ENCODE measurements at regions not wholly inside any gene's neighbourhood (a gene's known extent, or its start where the extent isn't known, plus 50 kb on each side); places are given as distances from the start of the nearest gene placed in this dataset.

DNA sequence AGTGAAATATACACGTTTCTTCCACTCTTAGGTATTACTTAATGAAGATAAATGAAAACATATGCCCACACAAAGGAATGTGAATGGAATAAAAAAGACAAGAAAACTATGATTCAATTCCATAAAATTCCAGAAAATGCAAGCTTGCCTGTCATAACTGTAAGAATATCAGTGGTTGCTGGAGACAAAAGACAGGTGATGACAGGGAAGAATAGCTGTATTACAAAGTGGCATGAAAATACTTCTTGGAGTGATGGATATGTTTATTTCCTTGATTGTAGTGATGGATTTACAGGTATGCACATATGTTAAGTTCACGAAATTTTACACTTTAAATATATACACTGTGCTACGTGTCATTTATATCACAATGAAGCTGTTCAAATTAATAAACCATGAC, 553.3 kb downstream of the HTR1A start:
- TF ChIP-seq, protein P1, sequence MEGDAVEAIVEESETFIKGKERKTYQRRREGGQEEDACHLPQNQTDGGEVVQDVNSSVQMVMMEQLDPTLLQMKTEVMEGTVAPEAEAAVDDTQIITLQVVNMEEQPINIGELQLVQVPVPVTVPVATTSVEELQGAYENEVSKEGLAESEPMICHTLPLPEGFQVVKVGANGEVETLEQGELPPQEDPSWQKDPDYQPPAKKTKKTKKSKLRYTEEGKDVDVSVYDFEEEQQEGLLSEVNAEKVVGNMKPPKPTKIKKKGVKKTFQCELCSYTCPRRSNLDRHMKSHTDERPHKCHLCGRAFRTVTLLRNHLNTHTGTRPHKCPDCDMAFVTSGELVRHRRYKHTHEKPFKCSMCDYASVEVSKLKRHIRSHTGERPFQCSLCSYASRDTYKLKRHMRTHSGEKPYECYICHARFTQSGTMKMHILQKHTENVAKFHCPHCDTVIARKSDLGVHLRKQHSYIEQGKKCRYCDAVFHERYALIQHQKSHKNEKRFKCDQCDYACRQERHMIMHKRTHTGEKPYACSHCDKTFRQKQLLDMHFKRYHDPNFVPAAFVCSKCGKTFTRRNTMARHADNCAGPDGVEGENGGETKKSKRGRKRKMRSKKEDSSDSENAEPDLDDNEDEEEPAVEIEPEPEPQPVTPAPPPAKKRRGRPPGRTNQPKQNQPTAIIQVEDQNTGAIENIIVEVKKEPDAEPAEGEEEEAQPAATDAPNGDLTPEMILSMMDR (IDR thresholded peaks at IDR 0.05; ENCODE audit: low read depth, low read length): no peak
- no peak for TF ChIP-seq EZH2phosphoT487 (IDR thresholded peaks at IDR 0.05; ENCODE audit: low read depth)
